HG03175 (cell line): ENCODE measurements at regions not wholly inside any gene's neighbourhood (a gene's known extent, or its start where the extent isn't known, plus 50 kb on each side); places are given as distances from the start of the nearest gene placed in this dataset.
"Not testable (repeated sequence)": the region's sequence is repeated elsewhere in the genome, so short reads cannot be mapped to it uniquely, and the experiment has no call there.

ENCODE experiments used
- ATAC-seq: cut with Tn5 transposase; IDR thresholded peaks from one replicate; pipeline ENCODE4 v1.9.1; 2021; ENCODE audit warnings: mild to moderate bottlenecking, moderate library complexity; ENCODE audit not compliant: unreplicated experiment

DNA sequence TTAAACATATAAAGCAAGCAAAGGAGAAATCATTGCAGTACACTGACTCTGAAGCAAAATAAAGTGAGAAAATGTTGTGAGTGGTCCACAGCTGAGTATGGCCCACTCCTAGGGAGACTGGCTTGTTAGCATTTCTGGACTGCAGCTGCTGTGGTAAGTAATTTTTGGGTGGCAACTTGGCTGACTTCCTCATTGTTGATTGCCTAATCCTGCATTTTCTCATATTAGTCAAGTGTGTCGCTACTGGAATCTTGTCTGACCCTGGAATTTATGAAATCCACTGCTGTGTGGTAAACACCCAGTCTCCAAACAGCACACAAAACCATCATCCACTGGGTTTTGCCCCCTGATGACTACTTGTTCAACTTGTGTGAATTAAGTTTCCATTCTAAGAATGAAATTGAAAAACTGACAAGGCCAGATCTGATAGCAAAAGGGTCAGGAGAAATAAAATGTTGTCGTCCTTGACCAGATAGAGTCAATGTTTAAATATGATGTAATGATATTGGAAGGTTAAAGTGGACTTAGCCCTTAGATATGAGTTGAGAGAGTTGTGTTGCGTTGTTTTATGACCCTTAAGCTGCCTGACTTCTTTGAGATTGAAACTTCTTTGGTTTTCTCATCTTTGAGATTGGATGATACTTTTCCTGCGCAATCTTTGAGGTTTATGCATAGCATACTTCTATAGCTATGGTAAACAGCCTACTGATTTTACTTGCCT, 106.6 kb upstream of the SEC22B start:
- not testable (repeated sequence) for ATAC-seq

DNA sequence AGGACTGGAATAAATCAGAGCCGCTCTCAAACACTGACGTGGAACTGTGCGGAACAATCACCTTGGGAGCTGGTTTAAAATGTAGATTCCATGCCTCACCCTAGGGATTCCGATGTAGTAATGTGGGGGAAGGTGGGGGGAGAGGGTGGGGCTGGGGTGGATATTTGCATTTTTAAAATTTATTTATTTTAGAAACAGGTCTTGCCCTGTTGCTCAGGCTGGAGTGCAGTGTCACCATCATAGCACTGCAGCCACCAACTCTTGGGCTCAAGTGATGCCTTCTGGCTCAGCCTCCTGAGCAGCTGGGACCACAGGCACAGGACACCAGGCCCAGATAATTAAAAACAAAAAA, 101.9 kb upstream of the SEC22B start:
- not testable (repeated sequence) for ATAC-seq

DNA sequence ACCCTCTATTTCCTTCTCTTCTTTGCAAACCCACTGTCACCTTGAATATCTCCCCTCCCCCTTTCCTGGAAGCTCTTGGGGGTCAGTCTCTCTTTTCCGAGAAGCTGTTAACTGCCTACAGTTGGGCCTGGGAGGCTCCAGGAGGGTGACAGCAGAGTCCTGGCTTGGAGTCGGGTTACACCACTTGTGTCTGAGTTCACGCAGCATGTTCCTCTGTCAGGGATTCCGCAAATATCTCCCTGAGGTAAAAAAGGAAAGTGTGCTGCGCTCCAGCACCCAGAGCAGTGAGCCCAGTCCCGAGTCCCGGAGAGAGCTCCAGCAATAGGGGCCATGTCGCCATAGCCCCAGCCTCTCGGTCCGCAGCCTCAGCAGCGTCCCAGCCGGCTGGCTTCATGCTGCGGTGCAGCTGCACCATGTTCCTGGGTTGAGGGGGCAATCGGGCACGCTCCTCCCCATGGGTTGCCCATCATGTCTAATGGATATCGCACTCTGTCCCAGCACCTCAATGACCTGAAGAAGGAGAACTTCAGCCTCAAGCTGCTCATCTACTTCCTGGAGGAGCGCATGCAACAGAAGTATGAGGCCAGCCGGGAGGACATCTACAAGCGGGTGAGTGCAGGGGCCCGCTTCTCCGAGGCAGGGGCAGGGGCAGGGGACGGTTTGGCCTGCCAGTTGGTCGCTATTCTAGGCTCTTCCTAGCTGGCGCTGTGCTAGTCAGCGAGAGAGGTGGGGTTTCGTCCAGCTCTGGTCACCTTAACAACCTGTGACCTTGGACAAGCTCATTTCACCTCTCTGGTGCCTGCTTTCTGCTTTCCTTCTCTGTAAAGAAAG, 101.3 kb upstream of the SEC22B start:
- ATAC-seq: not testable (repeated sequence)

DNA sequence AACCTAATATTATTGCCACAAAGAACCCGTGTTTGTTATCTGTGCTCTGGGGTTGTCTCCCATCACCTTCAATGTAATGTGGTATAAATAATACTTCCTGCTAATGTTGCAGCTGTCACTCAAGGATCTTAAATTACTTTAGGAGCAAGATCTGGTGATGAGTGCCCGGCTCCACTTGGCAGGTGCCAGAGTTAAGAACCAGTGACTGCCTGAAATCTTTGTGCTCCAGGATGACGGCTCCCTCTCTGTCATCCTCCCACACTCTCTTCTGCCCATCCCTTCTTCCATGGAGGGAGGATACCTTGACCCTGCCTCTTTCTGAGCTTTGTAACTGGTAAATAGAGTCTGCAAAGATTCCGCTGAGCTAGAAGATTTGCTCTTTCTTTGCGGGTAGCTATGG, 100.4 kb upstream of the SEC22B start:
- ATAC-seq: not testable (repeated sequence)

- not testable (repeated sequence) for ATAC-seq
Measured at GRCh38 chr1:120274438-120274837, 98.1 kb upstream of the SEC22B start.

GRCh38 chr1:120273363-120273762, 97.0 kb upstream of the SEC22B start:
- not testable (repeated sequence) for ATAC-seq

- ATAC-seq: not testable (repeated sequence)
Measured at GRCh38 chr1:120272242-120272641, 95.9 kb upstream of the SEC22B start.

- not testable (repeated sequence) for ATAC-seq
Measured at GRCh38 chr1:120271561-120272221, 95.4 kb upstream of the SEC22B start.

DNA sequence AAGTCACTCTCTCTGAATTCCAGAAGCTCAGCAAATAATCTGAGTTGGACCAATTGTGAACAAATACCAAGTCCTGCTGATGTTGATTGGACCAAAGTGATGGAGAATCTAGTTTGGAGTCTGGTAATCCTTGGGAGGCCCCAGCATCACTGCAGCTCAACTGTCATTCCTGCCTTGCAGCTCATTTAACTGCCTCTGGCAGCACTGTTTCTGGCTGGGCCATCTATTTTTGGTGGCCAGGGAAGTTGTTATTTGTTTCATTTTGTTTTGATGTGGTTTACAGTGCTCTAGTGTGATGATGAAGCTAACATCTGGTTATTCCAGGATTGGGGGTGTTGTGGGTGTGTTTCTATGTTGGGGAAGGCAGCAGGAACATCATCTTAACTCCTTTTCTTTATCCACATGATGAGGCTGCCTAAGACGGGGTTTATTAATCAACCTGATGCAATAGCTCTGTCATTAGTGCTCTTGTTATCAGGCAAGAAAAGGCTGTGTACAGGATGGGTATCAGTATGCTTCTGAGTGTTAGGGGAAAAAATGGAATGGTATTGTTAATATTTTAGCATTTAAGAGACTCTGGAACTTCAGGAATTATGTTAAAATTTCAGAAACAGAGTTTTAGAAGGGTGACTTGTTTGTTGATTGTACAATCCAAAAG, 91.7 kb upstream of the SEC22B start:
- ATAC-seq: not testable (repeated sequence)

DNA sequence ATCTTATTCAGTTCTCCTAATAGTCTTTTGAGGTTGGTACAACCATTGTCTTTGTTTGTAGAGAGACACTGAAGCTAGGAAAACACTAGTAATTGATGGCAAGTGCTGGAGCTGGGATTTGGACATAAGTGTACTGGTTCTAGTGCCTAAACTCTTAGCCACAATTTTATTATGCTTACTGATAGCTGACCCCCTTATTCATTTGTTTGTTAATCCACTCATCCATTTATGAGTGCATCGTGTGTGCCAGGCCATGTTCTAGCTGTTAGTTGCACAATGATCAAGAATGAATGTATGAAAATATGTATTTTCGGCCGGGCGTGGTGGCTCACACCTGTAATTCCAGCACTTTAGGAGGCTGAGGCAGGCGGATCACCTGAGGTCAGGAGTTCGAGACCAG, 88.2 kb upstream of the SEC22B start:
- not testable (repeated sequence) for ATAC-seq

GRCh38 chr1:120262791-120263751, 86.8 kb upstream of the SEC22B start:
- ATAC-seq: not testable (repeated sequence)

DNA sequence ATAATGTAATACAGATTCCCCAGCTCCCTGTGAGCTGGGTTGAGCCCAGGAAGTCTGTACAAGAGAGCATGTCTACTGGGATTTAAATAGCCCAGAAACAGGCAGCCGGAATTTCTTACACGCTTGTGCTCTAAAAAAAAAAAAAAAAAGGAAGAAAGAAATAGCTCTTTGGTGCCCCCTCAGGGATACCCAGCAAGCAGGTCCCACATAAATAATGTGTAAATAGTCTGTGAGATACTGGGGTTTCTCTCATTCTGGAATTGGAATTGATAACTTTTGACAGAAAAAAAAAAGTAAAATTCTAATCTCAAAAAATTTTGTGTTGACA, 81.4 kb upstream of the SEC22B start:
- not testable (repeated sequence) for ATAC-seq

- not testable (repeated sequence) for ATAC-seq
Measured at GRCh38 chr1:120257064-120257777, 80.9 kb upstream of the SEC22B start.

GRCh38 chr1:120250756-120251155, 74.4 kb upstream of the SEC22B start:
- ATAC-seq: not testable (repeated sequence)

GRCh38 chr1:120248726-120249427, 72.6 kb upstream of the SEC22B start:
- ATAC-seq: not testable (repeated sequence)

DNA sequence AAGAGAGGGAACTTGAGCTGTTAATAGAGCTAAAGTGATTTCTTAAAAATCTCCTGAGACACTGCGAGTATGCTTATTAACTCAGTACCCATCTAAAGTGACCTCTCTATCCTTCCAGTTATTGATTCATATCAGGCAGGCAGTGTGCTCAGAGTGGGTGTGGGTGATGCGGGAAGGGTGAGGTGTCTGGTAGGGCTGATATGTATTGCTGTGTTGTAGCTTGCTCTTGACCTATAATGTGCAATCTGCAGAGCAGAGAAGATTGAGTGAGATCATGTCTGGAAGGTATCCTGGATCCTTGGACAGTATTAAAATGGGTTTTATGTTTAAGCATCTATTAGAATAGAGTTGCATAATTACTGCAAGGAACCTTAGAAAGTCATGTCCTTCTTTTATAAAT, 71.9 kb upstream of the SEC22B start:
- ATAC-seq: not testable (repeated sequence)

GRCh38 chr1:120243867-120244266, 67.5 kb upstream of the SEC22B start:
- not testable (repeated sequence) for ATAC-seq

DNA sequence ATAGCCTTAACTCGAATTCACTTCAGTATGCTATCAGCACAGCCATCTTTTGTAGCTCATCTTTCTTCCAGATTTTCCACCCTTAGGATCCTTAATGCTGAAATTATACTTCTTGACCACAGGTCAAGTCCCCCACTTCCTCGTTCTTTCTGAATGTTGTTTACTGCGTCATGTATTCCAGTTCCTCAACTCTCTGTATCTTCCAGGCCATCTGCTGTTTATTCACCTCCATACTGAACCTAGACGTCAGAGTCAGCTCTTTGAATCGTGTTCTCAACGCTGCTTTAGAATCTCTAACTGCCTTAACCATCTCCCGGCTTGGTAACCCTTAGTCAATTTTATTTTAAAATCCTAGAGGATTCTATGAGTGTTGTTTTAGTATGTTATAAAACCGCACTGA, 66.3 kb upstream of the SEC22B start:
- ATAC-seq: not testable (repeated sequence)

- not testable (repeated sequence) for ATAC-seq
Measured at GRCh38 chr1:120241868-120242267, 65.5 kb upstream of the SEC22B start.
